ENCODE measurements at regions not wholly inside any gene's neighbourhood (a gene's known extent, or its start where the extent isn't known, plus 50 kb on each side); places are given as distances from the start of the nearest gene placed in this dataset.

DNA sequence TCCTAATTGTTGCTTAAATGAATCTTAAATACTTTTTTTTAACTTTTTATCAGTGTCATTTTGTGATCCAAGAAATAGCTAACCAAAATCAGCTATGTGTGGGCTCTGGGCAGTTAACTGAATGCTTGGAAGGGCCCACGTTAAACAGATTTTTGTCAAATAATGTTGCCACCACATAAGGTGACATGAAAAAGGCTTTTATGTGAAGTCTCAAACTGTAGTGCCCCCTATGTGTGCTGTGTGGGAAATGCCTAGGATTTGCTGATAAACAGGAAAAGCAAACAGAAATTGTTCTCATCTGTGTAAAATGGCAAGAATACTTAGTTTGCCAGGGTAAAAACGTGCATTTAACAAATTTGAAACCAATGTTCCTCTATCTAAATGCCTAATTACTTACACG lies 242.2 kb downstream of the ZNF516 start:
- no peak for DNase-seq

DNA sequence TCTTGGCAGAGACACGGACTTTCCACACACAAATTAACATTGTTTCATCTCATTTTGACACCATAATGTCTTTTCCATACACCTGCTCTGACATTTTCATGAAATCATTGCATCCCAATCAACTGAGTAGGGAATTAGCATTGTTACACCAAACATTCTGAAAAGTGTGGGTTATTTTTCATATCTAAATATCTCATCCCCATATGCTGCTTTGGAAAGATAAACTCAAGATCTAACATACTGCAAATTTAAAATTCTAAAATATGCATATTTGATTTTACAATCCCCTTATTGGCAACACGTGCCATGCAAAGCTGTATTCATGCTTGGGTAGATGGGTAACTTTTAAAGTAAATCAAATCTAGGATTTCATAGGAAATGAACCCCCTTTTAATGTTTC lies 242.9 kb downstream of the ZNF516 start:
- no peak for DNase-seq

DNA sequence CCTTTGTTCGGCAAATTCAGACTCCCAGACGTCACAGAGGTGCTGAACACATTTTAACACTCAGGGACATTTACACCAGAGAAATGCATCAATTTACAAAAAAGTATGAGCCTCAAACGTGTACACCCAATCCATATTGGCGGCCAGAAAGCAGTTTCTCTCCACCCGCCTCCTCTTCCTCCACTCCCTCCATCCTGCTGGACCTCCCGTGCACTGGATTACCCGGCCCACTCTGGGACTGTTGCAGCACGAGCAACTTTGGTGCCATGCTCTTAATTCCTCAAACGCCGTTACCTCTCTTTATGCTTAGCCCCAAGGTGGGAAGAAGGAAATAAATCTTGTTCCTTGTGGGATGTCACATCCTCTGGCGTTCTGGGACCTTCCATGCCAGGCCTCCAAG lies 243.4 kb downstream of the ZNF516 start:
- no peak for DNase-seq

DNA sequence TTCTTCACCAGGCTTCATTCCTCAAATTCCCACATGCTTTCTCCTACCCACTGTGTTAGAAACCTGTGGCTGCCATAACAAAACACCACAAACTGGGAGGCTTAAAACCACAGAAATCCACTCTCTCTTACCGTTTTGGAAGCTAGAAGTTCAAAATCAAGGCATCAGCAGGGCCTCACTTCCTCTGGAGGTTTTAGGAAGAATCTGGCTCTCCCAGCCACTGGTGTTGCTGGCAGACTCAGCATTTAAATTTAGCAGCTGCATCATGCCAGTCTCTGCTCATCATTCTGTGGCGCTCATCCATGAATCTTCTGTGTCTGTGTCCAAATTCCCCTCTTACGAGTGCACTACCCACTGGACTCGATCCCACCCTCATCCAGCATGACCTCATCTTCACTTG lies 248.5 kb downstream of the ZNF516 start:
- DNase-seq = no peak

DNA sequence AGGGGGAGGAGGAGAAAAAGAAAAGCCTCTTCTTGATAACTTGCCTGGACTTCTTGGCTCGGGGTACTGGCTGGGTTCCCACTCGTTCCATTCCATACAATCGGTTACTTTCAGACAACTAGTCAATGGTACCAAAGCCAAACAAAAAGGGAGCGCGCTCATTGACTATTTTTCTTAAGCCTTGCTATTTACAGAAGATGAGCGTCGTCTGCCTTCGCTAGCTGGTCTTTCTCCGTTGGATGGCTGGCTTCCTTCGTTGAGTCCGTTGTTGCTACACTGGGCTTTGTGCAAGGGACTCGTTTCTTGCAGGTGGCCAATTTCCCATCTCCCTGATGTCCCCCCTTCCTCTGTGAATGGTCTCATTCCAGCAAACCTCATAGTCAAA lies 260.4 kb downstream of the ZNF516 start:
- no peak for DNase-seq

DNA sequence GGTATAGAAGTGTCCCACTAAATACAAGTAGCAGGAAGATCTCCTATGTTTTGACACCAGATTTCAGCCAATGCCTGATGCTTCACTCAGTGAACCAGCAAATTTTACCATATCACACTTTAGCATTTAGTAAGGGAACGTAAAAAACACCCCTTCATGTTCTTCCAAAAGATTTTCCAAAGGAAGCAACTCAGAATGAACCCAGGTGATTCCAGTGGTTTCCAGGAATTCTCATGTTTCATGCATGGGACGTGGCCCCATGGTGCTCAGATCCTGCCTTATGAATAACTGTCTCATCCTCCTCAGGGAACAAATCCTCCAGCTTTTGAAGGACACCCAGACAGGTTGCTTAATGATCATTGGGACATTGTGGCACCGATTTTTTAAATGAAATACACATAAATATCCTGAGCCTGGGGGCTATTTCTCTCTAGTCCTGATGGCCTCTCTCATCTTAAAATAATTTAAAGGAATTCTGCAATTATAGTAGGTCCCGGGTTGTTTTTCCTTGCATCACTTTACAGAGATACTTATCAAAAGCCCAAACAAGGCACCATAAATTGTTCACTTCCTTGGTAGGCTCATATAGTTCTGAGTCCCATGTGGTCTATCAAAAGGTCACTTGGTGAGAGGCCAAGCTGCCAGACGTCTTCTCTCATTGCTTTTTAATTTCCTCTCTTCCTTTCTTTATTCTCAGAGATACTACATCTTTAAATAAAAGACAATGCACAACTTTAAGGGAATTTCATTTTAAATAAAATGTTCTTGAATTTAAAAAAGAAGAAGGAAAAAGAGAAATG lies 261.0 kb downstream of the ZNF516 start:
- no peak for DNase-seq

DNA sequence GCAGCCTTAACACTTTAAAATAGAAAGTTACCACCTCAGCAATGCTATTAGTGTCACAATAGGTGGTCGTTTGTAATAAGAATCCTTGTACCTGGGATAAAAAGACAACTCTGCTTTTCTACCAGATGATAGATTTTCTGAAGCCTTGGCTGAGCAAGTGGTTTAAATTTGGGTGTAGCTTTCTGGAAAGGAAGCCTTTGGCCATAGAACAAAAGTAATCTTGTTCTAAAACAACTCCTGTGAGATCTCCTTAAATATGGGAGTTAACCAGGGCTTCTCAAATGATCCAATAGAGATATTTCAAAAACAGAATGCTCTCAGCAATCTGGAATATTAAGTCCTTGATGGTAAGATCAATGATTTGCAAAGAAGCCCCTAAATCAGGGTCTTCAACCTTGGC lies 261.6 kb downstream of the ZNF516 start:
- no peak for DNase-seq

DNA sequence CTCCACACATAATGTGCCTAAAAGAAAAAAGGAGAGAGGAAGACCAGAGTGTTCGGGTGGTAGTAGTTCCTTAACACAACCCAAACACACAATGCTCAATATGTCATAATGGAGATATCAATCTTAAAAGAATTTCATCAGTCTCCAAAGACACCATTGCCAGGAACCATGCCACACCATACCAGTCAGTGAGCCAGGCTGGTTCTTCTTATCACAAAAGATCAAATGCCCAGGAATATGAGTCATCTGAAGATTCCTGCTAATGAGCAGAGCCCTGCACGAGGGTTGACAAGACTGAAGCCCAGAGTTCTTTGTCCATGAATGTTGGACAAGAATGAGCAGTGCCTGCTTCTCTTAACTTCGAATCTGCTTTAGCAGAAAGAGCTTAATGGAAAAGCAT lies 262.3 kb downstream of the ZNF516 start:
- DNase-seq = no peak

DNA sequence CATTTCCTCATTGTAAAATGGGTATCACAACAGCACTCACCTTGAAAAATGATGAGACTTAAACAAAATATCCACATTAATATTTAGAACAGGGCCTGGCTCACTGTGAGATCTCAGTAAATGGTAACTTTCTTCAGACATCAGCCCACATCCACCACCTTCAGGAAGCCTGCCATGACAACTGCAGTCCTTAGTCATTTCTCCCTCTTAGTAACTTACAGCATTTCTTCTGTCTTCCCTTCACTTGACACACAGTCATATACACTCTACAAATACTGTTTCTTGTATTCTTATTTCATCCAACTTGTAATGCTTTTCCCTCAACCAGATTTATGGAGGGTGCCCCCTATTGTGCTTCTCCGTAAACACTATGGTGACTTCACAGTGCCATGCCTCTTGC lies 263.0 kb downstream of the ZNF516 start:
- no peak for DNase-seq

DNA sequence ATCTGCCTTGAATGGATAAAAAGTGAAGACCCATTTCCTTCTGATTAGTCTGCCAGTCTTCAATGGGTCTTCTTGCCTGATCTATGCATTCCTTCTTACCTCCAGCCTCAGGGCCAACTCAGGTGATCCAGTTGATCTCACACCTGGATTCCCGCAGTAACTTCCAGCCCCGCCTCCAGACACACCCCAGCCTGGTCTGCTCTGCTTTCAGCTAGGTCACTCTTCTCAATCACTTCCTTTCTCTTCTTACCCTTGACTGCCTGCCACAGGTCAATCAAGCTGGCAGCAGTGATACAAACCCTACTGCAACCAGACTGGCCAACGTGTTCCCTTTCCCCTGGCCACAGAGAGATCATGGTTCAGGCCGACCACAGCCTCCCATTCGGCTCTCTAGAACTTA lies 263.6 kb downstream of the ZNF516 start:
- DNase-seq = no peak

DNA sequence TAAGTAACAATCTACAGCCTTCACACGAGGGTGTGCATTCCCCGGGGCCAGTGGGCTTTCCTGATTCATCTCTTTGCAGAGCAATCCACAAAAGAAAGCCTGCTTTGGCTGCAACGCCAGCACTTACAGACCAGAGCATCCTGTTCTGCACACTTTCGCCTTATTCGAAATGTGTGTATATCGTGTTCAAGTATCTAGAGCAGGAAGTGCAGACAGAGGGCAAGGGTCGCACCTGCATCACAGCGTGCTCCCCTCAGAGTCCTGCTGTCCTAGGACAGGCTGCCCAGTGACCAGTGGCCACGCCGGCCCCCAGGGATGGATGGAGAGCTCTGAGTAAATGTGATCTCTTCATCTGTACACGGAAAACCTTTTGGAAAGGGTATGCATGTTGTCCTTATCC lies 264.3 kb downstream of the ZNF516 start:
- DNase-seq = no peak

DNA sequence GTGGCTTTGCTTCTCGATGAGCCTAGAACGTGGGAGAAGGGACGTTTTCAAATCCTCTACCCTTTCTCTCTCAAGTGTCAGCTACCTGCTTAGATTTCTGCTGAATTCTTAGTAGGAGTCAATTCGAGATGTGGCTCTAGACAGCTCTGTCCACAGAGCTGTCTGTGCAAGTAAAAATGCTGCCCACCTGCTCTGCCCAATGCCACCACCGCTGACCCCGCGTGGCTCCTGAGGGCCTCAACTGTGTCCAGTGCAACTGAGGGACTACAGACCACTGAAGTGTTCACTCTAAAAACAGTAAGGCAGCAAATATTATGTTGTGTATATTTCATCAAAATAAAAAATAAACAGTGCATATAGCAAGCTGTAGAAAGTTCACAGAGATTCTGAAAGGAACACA lies 266.3 kb downstream of the ZNF516 start:
- no peak for DNase-seq

DNA sequence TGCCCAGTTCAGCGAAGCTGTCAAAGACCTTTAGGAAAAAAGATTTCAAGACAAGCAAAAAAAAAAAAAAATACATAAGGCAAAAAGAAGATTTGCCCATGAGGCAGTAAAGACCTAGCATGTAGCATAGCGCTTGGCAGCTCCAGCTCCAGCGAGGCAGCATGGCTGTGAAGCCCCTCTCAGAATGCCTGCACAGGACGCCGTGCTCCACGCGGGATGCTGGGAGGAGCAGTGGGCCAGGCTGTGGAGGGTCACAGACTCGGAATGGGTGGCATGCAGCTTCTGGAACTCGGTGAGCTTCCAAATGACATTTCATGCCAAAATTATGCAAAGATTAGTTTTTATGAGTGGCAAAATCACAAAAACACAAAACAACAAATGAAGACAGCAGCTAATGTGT lies 267.3 kb downstream of the ZNF516 start:
- no peak for DNase-seq

DNA sequence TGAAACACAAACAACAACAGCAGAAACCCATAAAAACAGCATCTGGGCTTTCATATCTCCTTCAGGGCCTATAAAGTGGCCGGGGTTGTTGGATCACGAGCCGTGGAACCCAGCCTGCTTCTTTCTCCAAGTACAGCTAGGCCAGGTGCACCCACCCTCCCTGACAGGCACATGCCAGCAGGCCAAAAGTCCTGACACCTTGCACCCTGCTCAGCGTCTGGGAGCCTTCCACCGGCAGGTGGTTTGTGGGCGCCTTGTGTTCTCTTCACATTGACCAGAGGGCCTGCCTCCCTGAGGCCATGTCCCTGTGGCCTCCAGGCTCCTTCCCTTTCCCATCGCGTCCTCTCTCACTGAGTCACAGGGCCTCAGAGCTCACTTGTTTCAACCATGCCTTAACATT lies 271.6 kb downstream of the ZNF516 start:
- no peak for DNase-seq

DNA sequence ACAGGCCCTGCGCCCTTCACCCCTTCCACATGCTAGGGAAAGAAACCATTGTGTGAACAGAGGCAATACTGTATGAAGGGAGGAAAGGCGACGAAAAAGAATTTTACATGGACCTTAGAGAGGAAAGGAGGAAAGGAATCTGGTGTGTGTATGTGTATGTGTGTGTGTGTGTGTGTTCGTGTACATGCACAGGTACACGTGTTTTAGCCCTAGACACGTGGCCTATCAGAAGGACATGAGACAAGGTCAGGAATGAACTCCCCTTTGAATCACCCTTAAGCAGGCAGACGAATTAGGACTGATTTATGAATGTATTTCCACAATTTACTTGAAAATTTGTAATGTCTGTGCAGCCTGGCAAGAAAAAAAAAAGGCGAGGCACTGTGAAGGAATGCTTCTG lies 276.0 kb downstream of the ZNF516 start:
- no peak for DNase-seq

DNA sequence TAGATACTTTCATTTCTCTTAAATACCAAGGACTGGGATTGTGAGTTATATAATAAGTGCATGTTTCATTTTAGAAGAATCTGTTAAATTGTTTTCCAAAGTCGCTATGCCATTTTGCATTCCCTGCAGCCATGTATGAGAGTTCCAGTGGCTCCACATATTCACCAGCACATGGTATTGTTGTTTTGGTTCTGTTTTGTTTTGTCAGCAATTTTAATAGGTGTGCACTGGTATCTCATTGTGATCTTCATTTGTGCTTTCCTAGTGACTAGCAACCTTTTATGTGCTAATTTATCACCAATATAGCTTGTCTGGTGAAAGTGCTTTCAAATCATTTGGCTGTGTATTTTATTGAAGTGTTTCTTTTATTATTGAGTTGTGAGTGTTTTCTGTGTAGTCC lies 278.9 kb downstream of the ZNF516 start:
- no peak for DNase-seq

DNA sequence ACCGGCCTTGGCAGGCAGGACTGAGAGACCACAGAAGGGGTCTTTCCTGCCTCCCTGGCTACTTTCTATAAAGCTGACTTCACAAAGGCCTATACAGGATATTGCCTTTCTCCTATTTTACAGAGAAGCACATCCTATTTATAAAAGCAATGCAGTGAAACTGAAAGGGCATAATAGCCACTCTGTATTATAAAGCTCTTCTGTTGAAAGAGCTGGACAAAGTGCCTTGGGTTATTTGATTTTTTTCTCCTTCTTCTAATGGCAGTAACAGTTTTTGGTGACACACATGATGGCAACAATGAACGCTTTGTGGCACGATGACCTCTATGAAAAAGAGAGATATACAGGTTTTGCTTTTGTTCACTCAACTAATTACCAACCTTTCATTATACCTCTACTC lies 281.1 kb downstream of the ZNF516 start:
- no peak for DNase-seq

DNA sequence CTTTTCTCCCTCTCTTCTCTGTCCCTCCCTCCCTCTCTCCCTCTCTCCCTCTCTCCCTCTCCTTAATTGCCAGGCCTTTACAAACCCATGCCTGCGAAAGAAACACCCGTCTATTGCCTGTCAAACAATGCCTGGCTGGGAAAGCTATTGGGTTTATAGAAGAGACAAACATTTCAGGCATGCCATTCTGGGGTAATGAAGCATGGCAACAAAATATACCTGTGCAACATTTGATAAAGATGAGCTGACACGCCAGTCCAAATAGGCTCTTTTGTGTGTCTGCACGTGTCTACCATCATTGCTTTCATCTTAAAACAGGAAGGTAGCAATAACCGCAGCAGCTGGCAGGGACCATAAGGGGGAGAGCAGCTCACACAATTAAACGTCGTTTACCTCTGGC lies 282.1 kb downstream of the ZNF516 start:
- no peak for DNase-seq

DNA sequence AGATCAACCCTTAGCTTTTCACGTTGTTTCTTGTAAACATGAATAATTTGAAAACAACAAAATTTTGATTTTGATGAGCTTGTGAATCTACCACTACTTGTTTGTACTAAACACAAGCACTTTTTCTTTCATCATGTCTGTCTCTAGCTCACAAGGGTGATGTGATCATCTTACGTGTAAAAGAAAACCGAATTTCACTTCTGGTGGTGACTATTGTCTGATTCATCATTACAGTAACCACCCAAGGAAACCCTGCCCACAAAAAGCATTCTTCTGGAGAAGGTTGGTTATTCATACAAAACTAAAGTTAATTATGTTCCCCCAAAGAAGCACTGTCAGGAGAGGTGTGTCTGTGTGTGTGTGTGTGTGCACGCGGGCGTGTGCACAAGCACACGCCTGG lies 285.4 kb downstream of the ZNF516 start:
- DNase-seq = no peak

DNA sequence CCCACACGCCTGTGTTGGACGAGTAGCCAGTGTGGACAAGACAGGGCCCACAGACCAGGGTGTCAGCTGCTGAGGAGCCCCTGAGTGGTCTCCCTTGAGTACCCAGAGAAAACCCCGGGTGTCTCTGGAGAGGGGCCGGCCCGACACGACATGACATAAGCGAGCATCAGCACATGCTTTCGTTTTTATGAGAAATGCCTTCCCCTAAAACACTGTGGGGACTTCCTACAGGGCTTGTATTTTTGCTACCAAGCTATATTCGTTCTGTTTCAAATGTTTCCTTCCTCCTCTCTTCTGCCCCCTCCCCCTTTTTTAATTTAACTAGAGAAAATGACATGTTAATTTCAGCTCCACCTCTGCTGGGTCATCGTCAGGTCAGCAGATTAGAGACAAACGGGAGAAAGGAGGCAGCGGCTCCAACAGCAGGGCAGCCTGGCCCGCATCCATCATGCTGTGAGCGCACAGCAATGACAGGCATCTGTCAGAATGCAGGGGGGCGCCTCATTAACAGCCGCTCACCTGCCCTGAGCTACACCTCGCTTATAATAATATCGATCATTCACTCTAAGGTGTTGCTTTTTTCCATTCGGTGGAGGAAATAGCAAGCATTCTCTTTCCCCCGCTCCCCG lies 286.2 kb downstream of the ZNF516 start:
- no peak for DNase-seq

DNA sequence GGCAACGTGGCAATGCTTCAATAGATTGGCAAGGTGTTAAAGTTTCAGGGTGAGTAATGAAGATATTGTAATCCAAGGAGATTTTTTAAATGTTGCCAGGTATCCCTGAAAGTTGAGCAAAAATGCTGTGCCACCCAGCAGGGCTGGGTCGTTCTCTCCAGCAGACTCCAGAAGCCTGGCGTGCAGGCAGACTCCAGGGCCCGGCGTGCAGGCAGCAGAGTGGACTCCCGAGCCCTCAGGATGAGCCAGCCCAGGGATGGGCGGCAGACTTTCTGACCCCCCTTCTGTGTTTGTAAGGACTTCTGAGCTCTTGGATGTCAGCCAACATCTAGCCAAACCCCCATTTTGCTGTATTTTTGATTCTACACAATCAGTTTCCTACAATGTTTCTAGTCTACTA lies 289.1 kb downstream of the ZNF516 start:
- no peak for DNase-seq

DNA sequence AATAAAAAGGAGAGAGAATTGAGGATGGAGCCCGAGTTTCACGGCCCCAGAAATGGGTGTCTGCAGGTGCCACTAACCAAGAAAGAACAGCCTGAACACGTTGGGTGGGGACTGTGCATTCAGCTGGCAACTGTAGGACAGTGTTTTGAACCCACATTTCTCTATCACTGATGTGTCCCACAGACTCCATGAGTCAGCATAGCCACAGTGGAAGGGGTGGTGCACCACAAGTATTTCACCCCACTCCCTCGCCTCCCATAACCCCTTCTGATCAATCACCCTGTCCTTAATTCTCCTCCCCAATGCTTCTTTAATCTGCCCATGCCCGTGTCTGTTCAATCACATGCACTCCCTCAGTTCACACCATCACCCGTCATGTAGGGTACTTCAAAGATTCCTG lies 291.5 kb downstream of the ZNF516 start:
- no peak for DNase-seq

DNA sequence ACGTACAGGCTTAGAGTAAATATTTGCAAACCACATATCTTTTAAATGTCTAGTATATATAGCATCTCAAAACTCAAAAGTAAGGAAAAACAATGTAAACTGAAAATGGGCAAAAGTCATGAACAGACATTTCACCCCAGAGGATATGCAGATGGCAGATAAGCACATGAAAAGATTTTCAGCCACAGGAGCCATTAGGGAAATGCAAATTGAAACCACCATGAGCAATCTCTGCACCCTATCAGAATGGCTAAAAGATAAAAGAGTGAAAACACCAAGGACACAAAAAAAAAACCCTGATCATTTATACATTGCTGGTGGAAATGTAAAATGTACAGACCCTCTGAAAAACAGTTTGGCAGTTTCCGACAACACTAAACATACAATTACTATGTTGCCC lies 292.7 kb downstream of the ZNF516 start:
- no peak for DNase-seq

DNA sequence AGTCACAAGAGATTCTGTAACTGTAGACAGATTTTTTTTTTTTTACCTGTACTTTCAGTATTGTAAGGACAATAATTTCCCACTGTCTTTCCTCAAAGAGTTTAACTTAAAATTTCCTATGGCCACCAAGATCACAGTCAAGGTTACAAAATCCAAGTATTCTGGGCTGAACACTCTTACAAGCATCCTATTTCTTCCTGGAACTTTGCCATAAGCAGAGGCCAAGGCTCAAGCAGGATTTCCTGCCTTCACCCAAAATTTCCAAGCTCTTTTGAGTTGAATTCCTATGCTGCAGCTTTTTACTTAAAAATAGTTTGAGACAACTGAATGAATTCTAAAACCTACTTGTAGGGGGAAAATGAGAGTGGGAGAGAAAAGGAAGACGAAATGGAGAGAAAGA lies 299.4 kb downstream of the ZNF516 start:
- no peak for DNase-seq

DNA sequence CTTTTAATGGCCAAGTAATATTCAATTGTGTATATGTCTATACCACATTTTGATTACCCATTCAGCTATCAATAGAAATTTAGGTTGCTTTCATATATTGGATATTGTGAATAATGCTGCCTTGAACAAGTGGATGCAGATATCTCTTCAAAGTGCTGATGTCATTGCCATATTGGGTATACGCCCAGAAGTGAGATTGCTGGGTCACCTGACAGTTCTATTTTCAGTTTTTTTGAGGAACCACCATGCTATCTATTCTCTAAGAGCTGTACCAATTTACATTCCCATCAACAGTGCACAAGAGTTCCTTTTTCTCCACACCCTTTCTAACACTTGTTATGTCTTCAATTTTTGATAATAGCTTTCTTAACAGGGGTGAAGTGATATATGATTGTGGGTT lies 306.9 kb downstream of the ZNF516 start:
- no peak for DNase-seq
